ENCODE measurements at regions not wholly inside any gene's neighbourhood (a gene's known extent, or its start where the extent isn't known, plus 50 kb on each side); places are given as distances from the start of the nearest gene placed in this dataset.

DNA sequence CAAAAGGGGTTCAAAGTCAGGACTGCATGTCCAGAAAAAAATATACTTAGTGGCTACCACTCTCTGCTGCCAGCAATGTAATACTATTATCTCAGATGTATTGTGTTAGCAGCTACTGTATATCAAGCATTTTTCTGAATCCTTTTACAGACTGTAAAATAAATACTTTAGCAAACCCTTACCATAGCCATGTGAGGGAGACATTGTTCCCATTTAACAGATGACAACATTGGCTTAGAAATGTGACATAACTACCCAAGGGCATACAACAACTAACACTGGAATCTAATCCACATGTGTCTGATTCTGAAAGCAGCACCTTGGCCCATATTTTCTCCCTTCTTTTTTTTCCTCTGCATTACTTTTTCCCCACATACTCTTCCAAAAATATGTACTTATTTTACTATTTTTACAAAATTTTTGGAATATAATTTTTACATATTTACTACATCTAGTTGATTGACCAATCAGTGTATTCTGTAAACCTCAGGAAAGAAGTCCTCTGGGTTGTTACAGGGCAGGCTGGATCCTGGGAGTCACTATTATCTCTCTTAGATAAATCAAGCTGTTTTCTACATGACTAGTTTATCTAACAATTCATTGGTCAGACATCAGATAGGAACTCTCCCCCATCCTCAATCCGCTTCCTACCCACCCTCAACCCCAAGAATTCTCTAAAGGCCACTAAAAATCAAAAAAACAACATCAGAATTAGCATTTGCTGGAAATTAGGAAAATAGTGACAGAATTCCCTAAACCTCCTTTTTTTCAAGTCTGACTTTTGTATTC lies 154.1 kb downstream of the BTG1 start:
- Mint-ChIP-seq H3K27me3 (no peaks in the 10 kb centered on the region), H3K4me1 (ENCODE audit: unreplicated experiment) (peaks cover 11% of the 10 kb centered on the region), H3K4me3 (no peak overlapping the region), H3K9me3 (no peaks in the 10 kb centered on the region), H3K27ac (no peak overlapping the region), H3K36me3 (no peaks in the 10 kb centered on the region)
- DNase-seq (ENCODE audit: extremely low spot score, unreplicated experiment) = no peak
- no peak for TF ChIP-seq CTCF (conservative IDR thresholded peaks at IDR 0.05)

GRCh38 chr12:91990525-91990924 lies 155.1 kb downstream of the BTG1 start:
- no peak overlapping the region for H3K27ac Mint-ChIP-seq
- no peaks in the 10 kb centered on the region for H3K36me3 Mint-ChIP-seq

GRCh38 chr12:91989143-91989542 lies 156.5 kb downstream of the BTG1 start:
- no peaks in the 10 kb centered on the region for H3K36me3 Mint-ChIP-seq
- TF ChIP-seq CTCF (conservative IDR thresholded peaks at IDR 0.05) = no peak
- no peaks in the 10 kb centered on the region for H3K9me3 Mint-ChIP-seq
- no peak overlapping the region for H3K27ac Mint-ChIP-seq
- H3K27me3 Mint-ChIP-seq = no peaks in the 10 kb centered on the region
- DNase-seq (ENCODE audit: extremely low spot score, unreplicated experiment) = no peak
- H3K4me1 Mint-ChIP-seq (ENCODE audit: unreplicated experiment) = peaks cover 32% of the 10 kb centered on the region
- no peak overlapping the region for H3K4me3 Mint-ChIP-seq

More at GRCh38 chr12:91990525-91990924, 155.1 kb downstream of the BTG1 start:
- Mint-ChIP-seq H3K4me1 (ENCODE audit: unreplicated experiment) (peaks cover 22% of the 10 kb centered on the region), H3K9me3 (no peaks in the 10 kb centered on the region), H3K4me3 (no peak overlapping the region), H3K27me3 (no peaks in the 10 kb centered on the region)
- TF ChIP-seq CTCF (conservative IDR thresholded peaks at IDR 0.05) = no peak
- no peak for DNase-seq (ENCODE audit: extremely low spot score, unreplicated experiment)

GRCh38 chr12:91988086-91988923 lies 157.3 kb downstream of the BTG1 start:
- H3K9me3 Mint-ChIP-seq = no peaks in the 10 kb centered on the region
- TF ChIP-seq CTCF (conservative IDR thresholded peaks at IDR 0.05) = no peak
- H3K4me1 Mint-ChIP-seq (ENCODE audit: unreplicated experiment) = peaks cover 33% of the 10 kb centered on the region
- no peak for DNase-seq (ENCODE audit: extremely low spot score, unreplicated experiment)
- no peaks in the 10 kb centered on the region for H3K27me3 Mint-ChIP-seq
- no peak overlapping the region for H3K27ac Mint-ChIP-seq
- no peaks in the 10 kb centered on the region for H3K36me3 Mint-ChIP-seq
- H3K4me3 Mint-ChIP-seq = no peak overlapping the region

- H3K4me1 Mint-ChIP-seq (ENCODE audit: unreplicated experiment) = peaks cover 35% of the 10 kb centered on the region
- no peaks in the 10 kb centered on the region for H3K36me3 Mint-ChIP-seq
- DNase-seq (ENCODE audit: extremely low spot score, unreplicated experiment) = no peak
- peaks cover 6% of the 10 kb centered on the region for H3K9me3 Mint-ChIP-seq
- no peak for TF ChIP-seq CTCF (conservative IDR thresholded peaks at IDR 0.05)
- H3K4me3 Mint-ChIP-seq = no peak overlapping the region
- peak overlapping the region; percentile 44 for H3K27ac Mint-ChIP-seq
- no peaks in the 10 kb centered on the region for H3K27me3 Mint-ChIP-seq
These were observed 159.6 kb downstream of the BTG1 start for GRCh38 chr12:91986084-91986483.
